NCI-H446 (cell line): ENCODE measurements at regions not wholly inside any gene's neighbourhood (a gene's known extent, or its start where the extent isn't known, plus 50 kb on each side); places are given as distances from the start of the nearest gene placed in this dataset.
"Not testable (repeated sequence)": the region's sequence is repeated elsewhere in the genome, so short reads cannot be mapped to it uniquely, and the experiment has no call there.

Source experiments
- DNase-seq, 2 experiments: peaks; one replicate each; lab custom pipeline; 2025; lab: John Stamatoyannopoulos, UW

GRCh38 chr13:40047322-40047771 is 391.9 kb downstream of the COG6 start:
- DNase-seq: no peak

- DNase-seq: no peak
Observed at GRCh38 chr13:40048551-40048950, 393.1 kb downstream of the COG6 start.

- no peak for DNase-seq
Observed at GRCh38 chr13:40052954-40053353, 397.5 kb downstream of the COG6 start.

- DNase-seq: no peak
Observed at GRCh38 chr13:40053401-40053800, 397.9 kb downstream of the COG6 start.

GRCh38 chr13:40054422-40054821 is 399.0 kb downstream of the COG6 start:
- not testable (repeated sequence) for DNase-seq

GRCh38 chr13:40056898-40057619 is 401.6 kb downstream of the COG6 start:
- DNase-seq: no peak

GRCh38 chr13:40058757-40059236 is 403.3 kb downstream of the COG6 start:
- DNase-seq: no peak

GRCh38 chr13:40059540-40060232 is 404.2 kb downstream of the COG6 start:
- DNase-seq: no peak

GRCh38 chr13:40060296-40061007 is 405.0 kb downstream of the COG6 start:
- peak; percentile 60 to 94 for DNase-seq

GRCh38 chr13:40061466-40062450 is 406.3 kb downstream of the COG6 start:
- DNase-seq: no peak

GRCh38 chr13:40063278-40063698 is 407.8 kb downstream of the COG6 start:
- peak; percentile 50 to 89 for DNase-seq

GRCh38 chr13:40063703-40064102 is 408.2 kb downstream of the COG6 start:
- DNase-seq: peak; percentile 50 to 88

- DNase-seq: peak; percentile 65 to 92
Observed at GRCh38 chr13:40064154-40065097, 409.0 kb downstream of the COG6 start.

GRCh38 chr13:40069173-40070044 is 413.9 kb downstream of the COG6 start:
- peak; percentile 57 to 78 for DNase-seq

- no peak for DNase-seq
Observed at GRCh38 chr13:40070357-40070756, 414.9 kb downstream of the COG6 start.

GRCh38 chr13:40072663-40073120 is 417.2 kb downstream of the COG6 start:
- DNase-seq: no peak

GRCh38 chr13:40074338-40074737 is 418.9 kb downstream of the COG6 start:
- DNase-seq: no peak

- no peak for DNase-seq
Observed at GRCh38 chr13:40075281-40075680, 419.8 kb downstream of the COG6 start.

GRCh38 chr13:40076765-40077362 is 421.4 kb downstream of the COG6 start:
- DNase-seq: no peak
